RCC 7860 (cell line): ENCODE measurements at regions not wholly inside any gene's neighbourhood (a gene's known extent, or its start where the extent isn't known, plus 50 kb on each side); places are given as distances from the start of the nearest gene placed in this dataset.

ENCODE experiments used
- DNase-seq: peaks from one replicate; pipeline ENCODE4 v3.0.0-alpha.2; 2015; ENCODE audit warnings: low spot score
- FAIRE-seq: peaks from 2 replicates; lab custom pipeline; 2012; peaks lifted over from hg19 to GRCh38; lab: Jason Lieb, UNC

- no peak for DNase-seq
- FAIRE-seq: no peak
These were observed 203.9 kb upstream of the LEF1 start for GRCh38 chr4:108372681-108373080.

DNA sequence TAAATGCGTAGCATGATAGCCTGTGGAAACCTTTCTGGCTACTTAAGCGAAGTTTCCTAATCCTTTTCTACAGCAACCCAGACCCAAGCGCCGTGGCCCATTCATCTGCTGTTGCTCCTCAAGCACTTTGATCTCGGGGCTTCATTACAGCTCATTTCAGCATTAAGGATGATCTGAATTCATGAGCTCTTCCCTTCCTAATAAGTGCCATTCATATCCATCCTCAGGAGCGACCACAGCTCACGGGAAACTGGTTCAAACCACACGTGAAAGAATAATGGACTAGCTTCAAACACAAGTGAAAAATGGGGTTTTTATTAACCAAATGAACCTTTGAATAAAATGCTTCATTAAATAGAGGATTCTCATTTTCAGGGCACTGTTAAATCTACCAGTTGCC is 202.6 kb upstream of the LEF1 start:
- DNase-seq (no peak), FAIRE-seq (no peak)

DNA sequence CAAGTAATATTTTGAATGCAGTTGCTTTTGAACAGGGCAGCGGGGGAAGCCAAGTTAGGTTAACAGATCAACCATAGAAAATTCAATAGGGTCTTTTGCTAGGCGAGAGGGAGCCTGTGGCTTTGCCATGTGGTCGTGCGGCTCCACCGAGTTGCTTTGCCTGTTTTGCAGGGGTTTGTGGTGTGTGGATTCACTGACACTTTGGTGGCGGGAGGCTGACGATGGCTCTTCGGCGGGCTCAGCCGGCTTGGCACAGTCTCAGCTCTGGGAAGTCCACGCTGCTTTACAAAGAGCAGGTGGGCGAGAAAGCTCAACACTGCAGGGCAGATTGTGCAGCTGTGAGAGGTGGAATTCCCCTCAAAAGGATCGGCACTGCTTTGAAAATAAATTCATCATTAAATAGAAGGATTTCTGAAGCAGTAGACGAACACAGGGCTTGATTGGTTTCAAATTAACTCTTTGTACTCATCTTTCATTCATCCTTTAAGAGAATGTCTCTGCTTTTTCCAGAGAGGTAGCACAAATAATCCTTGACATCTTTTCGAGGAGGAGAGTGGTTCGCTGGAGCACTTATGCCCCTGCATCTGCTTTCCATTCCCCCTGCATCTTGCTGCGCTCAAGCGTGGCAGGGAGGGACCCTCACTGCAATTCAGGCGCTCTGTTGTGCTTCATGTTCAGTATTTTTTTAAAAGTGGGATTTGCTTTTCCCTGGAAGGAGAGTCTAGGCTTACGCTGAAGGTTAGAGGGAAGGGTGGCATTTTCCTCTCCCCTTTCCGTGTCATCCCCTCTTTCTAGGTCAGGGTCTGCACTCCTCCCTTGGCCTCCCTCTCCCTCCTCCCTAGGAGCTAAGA is 201.8 kb upstream of the LEF1 start:
- no peak for DNase-seq

GRCh38 chr4:108369035-108369655 is 200.4 kb upstream of the LEF1 start:
- DNase-seq (no peak), FAIRE-seq (no peak)

More for the DNA sequence above, 201.8 kb upstream of the LEF1 start:
- FAIRE-seq: no peak

DNA sequence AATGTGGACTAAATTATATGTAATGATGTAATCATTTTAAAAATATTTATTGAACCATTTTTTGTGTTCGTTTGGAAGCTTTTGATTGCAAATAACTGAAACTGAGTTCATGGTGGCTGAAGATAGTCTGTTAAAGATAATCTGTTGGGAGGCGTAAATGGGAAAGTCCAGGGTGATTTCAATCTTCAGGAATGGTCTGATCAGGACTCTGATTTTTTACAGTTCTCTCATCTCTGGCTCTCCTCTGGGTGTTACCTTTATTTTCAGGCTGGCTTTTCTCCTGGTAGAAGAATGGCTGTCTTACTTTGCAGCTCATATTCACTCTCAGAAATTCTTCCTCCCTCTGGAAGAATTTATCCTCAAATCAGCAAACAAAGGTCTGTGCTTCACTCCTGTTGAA is 199.0 kb upstream of the LEF1 start:
- no peak for DNase-seq
- FAIRE-seq: no peak

DNA sequence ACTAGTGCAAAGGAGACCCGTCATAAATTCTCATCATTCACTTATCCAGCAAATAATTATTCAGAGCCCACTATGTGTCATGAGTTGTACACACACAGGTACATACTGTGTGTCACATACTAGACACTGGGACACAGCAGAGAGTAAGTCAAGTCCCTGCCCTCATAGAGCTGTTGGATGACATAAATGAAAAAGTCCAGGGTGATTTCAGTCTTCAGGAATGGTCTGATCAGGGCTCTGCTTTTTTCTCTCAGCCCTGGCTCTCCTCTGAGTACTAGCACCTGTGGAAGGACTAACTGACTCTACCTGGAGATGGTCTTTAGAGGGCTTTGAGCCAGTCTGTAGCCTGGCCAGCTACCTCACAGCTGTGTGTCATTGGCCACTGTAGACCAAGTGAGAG is 198.0 kb upstream of the LEF1 start:
- no peak for FAIRE-seq
- no peak for DNase-seq

GRCh38 chr4:108365551-108365950 is 196.8 kb upstream of the LEF1 start:
- no peak for DNase-seq
- no peak for FAIRE-seq

GRCh38 chr4:108361886-108362285 is 193.2 kb upstream of the LEF1 start:
- no peak for FAIRE-seq
- no peak for DNase-seq

DNA sequence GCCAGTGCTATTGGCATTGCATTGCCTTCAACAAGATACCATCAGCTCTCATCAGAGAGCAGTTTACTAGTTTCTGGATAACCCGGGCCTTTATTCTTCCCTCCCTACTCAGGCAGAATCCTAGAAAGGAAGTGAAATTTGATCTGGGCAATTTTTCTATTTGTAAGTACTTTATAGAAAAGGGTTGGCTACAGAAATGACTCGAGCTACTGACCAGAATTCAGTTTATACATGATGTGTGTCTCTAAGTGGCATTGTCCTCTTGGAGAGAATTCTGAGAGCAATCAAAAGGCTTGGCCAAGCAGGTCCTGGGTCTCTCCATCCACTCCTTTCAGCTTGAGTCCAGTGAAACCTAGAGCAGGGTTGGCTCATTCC is 192.7 kb upstream of the LEF1 start:
- no peak for DNase-seq
- FAIRE-seq: no peak

DNA sequence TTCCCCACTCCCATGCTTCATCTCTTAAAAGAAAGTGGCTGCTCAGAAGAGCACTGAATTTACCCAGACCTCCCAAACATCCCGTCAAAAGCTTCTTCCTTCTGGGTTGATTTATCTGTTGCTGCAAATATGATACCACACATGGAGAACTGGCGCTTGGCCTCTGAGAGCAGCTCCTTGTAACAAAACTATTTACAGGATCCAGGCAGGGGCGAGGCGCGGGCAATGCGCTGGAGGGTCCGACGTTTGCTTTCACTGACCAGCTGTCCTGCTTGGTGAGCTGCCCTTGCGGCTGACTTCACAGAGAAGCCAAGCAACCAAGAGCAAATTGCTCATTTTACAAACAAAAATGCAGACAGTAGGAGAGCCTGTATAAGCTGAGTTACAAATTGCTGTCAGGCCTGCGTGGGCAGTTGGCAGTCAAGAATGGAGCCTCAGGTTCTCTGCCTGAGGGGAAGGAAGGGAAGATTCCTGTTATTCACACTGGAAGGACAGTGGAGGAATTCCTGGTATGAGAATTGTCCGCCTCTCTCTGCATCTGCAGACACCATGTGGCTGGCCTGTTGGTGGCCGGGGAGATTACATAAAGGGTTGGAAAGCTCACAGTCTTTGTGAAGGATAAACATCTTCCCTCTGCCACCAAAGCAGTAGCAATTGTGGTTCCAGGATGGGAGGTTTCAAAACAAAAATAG is 192.2 kb upstream of the LEF1 start:
- no peak for DNase-seq
- FAIRE-seq: no peak

- FAIRE-seq: no peak
- no peak for DNase-seq
These were observed 191.4 kb upstream of the LEF1 start for GRCh38 chr4:108359986-108360681.

- no peak for DNase-seq
- FAIRE-seq: no peak
These were observed 190.6 kb upstream of the LEF1 start for GRCh38 chr4:108359130-108359985.

- no peak for DNase-seq
- no peak for FAIRE-seq
These were observed 187.3 kb upstream of the LEF1 start for GRCh38 chr4:108355902-108356535.

GRCh38 chr4:108355186-108355901 is 186.6 kb upstream of the LEF1 start:
- FAIRE-seq (no peak), DNase-seq (no peak)

GRCh38 chr4:108352664-108353308 is 184.1 kb upstream of the LEF1 start:
- no peak for FAIRE-seq
- DNase-seq: no peak

DNA sequence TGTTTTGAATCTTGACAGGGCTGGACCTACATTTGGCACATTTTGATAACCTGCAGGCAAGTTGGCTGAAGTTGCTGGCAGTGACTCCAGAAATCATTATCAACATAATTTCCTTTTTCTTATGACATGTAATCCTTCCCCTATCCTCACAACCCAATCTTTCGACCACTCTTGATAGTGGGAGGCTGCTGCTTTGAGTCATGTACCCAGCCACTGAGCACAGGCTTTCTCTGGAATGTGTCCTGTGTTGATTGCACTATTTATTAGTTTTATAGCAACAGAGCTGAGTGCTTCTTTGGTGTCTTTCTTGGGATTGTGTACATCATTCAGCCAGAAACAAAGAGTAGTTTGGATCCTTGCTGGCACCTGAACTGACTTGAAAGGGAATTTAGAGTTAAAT is 183.1 kb upstream of the LEF1 start:
- FAIRE-seq: no peak

GRCh38 chr4:108350332-108350731 is 181.6 kb upstream of the LEF1 start:
- FAIRE-seq (no peak), DNase-seq (no peak)

More for the DNA sequence above, 183.1 kb upstream of the LEF1 start:
- no peak for DNase-seq

- peak; percentile 10 for DNase-seq
- no peak for FAIRE-seq
These were observed 178.1 kb upstream of the LEF1 start for GRCh38 chr4:108346818-108347210.
